Activated T-helper 1 cell treated with Interleukin-2 at 50 U/mL for 16 hours (primary cell): ENCODE measurements at regions not wholly inside any gene's neighbourhood (a gene's known extent, or its start where the extent isn't known, plus 50 kb on each side); places are given as distances from the start of the nearest gene placed in this dataset.

Experiments used
- DNase-seq: peaks from one replicate; pipeline ENCODE4 v3.0.0-alpha.2; 2020; ENCODE audit warnings: low read depth

DNA sequence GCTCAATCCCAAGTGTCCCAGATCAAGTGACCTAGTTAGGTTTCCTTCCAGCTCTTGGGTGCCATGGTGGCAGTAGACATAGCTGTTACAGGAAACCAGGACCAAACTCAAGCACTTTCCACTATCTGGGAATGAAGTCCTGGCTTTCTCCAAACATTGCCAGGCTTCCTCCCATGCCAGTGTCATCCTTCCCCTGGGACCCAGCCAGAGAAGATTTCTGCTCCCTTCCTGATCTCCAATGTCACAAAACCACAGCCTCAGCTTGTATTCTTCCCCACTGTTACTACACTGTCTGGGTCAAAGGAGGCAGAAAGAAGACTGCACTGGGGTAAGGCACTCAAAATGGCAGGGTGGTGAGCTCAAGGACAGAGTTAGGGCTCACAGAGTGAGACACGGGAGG, 347.1 kb downstream of the TNS1 start:
- DNase-seq, result no peak

DNA sequence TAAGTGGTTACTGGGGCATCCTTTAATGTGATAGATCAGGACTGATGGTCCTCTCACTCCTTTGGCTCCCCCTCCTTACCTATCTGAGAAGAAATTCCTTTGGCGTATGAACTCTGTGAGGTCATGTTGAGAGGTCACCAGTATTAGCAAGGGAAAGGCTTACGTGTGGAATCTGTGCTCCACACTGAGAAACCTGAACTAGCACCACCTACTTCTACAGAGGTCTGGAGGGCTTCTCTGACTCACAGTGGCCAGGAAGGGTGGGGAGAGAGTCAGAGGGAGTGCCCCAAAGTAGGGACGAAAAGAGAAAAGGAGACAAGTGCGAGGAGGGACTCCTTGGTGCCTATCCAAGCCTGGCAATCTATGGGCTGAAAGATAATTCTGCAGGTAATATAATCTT, 348.6 kb downstream of the TNS1 start:
- DNase-seq, result no peak

DNA sequence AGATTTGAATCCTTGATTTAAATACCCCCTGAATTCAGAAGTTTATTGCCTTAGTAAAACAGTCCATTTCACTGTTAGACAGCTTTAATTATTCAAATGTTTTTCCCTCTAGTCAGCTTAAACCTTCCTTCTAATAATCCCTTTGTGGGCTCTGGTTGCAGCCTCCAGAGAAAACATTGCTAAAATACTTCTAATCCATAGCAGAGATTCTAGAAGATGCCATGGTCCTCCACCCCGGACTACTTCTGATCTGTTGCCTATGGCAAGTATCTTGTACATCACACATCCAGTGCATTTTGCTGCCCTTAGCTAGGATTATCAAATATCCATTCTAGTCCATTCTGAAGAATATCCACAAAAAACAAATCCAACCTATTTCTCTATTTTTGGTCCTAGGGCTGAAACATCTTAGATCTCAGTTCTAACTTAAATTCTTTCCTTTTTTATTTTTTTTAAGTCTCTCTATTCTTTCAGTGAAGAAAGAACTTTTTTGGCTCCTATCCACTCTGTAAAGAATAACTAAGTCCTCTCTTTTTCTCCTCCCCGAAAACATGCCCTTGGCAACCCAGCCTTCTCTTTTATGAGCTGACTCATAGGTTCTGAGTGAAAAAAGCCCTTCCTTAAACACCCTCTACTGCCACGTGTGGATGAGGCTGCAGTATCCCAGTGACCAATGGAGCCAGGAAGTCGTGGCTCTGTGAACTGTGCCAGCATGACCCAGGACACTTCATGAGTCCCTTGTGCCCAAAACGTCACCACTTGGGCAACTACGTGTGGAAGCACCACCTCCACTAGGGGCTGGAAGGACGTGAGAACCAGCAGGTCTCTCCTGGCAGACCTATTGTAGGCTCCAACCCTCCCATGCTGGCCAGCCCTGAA, 349.8 kb downstream of the TNS1 start:
- no peak for DNase-seq

DNA sequence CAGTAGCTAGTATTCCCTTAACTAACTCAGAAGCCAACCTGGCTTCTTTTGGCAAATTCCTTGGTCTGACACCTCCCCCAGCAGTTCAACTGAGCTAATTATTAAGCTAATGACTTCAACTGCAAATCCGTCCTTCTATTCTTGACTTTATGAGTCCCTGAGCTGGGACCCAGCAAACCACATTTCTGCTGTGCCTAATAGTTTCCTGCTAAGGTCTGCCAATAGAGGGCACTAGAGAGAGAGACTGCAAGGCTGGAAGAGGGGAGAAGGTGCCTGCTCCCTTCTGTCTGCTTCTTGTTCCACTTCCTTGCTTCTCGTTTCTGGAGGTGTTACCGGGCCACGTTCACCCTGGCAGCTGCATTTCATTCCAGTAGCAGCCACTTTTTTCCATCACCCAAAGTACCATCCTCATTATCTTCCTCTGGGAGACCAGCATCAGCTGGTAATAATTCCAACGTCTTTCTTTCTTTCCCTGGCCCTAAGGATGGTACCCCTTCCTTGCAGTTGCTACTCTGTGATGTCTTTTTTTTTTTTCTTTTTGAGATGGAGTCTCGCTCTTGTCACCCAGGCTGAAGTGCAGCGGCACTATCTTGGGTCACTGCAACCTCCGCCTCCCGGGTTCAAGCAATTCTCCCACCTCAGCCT, 352.0 kb downstream of the TNS1 start:
- no peak for DNase-seq

GRCh38 chr2:217650229-217650628, 352.6 kb downstream of the TNS1 start:
- DNase-seq, result no peak

GRCh38 chr2:217647925-217648324, 354.9 kb downstream of the TNS1 start:
- no peak for DNase-seq

DNA sequence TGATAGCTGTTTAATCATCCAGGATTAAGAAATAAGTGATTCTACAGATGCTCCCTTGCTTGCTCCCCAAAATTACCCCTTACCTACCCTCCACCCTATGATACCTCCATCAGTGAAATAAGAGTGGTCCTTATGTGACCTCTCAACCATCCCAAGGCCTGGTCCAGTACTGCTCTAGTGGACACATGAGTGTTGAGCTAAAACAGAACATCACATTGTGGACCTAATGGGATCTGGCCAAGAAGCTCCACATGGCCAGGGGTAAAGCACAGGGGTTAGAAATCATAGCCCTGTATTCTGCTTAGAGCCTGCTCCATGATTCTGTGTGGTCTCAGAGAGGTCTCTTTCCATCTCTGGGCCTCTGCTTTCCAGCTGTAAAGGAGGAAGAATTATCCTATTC, 355.6 kb downstream of the TNS1 start:
- no peak for DNase-seq

DNA sequence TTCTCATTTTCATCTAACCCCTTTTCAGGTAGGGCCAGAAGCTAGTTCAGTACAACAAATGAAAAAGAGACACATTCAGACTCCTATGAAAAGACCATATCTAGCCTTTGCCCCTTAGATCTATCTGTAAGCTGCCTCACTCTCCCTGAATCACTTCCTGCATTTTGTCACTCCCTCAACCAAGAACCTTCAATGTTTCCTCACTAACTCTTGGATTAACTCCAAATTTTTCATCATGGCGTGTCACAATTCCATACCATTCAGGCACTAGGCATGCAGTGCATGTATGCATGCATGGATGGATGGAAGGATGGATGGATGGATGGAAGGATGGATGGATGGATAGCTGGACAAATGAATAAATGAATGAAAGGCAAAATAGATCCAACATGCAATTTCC, 356.9 kb downstream of the TNS1 start:
- no peak for DNase-seq

- no peak for DNase-seq
Measured at GRCh38 chr2:217643789-217644301, 358.9 kb downstream of the TNS1 start.

GRCh38 chr2:217642944-217643343, 359.9 kb downstream of the TNS1 start:
- DNase-seq, result no peak

- DNase-seq, result no peak
Measured at GRCh38 chr2:217641960-217642359, 360.8 kb downstream of the TNS1 start.

DNA sequence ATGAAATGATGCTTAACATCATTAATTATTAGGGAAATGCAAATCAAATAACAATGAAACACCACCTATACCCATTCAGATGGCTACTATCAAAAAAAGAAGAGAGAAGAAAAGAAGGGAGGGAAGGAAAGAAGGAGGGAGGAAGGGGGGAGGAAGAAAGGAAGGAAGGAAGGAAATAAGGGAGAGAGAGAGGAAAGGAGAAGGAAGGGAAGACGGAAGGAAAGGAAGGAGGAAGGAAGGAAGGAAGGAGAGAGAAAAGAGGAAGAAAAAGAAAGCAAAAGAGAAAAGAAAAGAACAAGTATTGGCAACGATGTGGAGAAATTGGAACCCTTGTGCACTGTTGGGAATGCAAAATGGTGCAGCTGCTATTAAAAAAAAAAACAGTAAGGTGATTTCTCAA, 363.3 kb downstream of the TNS1 start:
- no peak for DNase-seq

- no peak for DNase-seq
Measured at GRCh38 chr2:217638533-217638932, 364.3 kb downstream of the TNS1 start.

GRCh38 chr2:217638031-217638430, 364.8 kb downstream of the TNS1 start:
- no peak for DNase-seq

DNA sequence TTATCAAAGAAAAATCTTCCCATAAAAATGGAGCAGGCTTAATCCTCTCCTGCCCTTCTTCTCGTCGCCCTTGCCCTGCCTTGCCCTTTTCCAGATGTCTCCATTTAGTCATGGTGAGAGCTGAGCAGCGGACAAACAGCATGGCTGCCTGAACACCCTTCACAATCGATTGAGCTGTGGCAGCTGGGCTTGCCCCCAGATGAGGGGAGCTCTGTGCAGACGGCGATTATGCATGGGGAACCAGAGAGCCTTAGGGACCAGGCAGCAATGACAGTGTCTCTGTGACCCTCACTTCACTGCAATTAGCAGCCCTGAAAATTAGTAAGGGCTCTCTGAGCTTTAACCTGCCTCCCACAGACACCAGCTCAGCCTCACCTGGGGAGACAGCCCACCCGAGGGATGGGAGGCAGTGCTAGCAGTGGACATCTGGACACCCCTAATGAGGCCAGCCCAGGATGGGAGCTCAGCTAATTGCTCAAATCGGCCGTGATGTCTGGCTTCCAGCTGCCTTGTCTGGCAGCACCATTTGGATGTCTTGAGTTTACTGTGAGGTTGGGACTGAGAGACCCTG, 365.7 kb downstream of the TNS1 start:
- no peak for DNase-seq

GRCh38 chr2:217636578-217636977, 366.2 kb downstream of the TNS1 start:
- no peak for DNase-seq

GRCh38 chr2:217634871-217635270, 367.9 kb downstream of the TNS1 start:
- no peak for DNase-seq

GRCh38 chr2:217632043-217632442, 370.8 kb downstream of the TNS1 start:
- DNase-seq, result no peak

- DNase-seq, result no peak
Measured at GRCh38 chr2:217631115-217631514, 371.7 kb downstream of the TNS1 start.

DNA sequence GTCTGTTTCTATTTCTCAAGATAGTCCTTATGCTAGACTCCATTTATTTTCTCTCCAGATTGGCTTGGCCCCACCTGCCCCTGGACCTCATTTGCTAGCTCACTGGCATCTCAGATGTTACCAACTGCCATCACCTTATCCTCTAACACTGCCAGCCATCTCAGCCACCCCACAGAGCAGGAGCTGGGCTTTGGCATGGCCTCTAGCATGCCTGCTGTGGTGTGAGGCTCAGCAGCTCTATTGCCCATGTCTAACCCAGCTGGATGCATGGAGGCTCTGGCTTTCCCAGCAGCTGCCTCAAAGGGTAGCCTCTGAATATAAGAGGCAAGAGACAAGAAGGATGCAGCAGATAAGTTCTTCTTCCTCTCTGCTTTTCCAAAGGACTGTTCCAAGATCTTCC, 373.4 kb downstream of the TNS1 start:
- no peak for DNase-seq

DNA sequence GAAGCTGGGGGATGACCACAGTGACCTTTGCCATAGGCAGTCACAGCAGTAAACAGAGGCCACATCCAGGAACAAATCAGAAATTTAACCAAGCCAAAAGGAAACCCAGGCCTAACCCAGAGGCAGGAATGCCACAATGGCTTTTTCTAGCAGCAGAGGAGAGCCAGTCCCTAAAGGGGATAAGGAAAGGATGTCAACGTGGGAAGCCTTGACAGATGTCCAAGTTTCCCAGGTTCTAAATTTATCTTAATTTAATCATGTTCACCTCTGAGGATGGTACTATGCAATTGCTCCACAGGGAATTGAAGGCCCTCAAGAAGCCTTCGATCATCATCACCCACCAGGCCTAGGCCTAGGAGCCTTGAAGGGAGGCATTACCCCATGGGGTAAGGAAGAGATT, 374.7 kb downstream of the TNS1 start:
- DNase-seq, result no peak

DNA sequence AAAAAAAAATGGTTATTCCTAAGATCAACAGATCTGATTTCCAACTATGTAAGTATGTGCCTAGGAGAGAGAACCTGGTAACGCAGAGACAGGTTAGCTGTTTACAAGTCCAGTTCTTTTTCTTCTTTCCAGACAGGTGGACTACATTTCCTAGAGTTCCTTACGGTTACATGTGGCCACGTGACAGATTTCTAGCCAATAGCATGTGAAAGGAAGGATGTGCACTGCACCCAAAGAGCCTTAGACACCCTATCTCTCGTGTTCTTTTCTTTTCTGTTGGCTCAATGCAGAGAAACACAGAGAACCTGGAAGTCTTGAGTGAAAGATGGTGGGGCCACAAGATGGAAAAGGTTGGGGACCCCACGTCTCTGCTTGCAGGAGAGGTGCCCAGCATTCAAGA, 375.9 kb downstream of the TNS1 start:
- no peak for DNase-seq

GRCh38 chr2:217625557-217626169, 377.1 kb downstream of the TNS1 start:
- no peak for DNase-seq
